AG09319 (cell line): ENCODE measurements at regions not wholly inside any gene's neighbourhood (a gene's known extent, or its start where the extent isn't known, plus 50 kb on each side); places are given as distances from the start of the nearest gene placed in this dataset.

ENCODE experiments used
- DNase-seq: peaks from one replicate; pipeline ENCODE4 v3.0.0-alpha.2; 2010; ENCODE audit warnings: low read depth; ENCODE audit errors: extremely low read depth
- CTCF ChIP-seq: IDR thresholded peaks from 2 replicates; pipeline ENCODE4 v1.5.1; 2011; ENCODE audit warnings: low read depth, mild to moderate bottlenecking, inconsistent platforms, low read length, moderate library complexity

- TF ChIP-seq CTCF = no peak
- DNase-seq = no peak
Measured at GRCh38 chr3:109618766-109619378, 281.5 kb upstream of the DPPA4 start.

GRCh38 chr3:109631897-109632296 lies 294.6 kb upstream of the DPPA4 start:
- DNase-seq = no peak
- no peak for TF ChIP-seq CTCF

GRCh38 chr3:109640146-109640652 lies 302.9 kb upstream of the DPPA4 start:
- no peak for TF ChIP-seq CTCF
- no peak for DNase-seq

GRCh38 chr3:109642025-109642424 lies 304.7 kb upstream of the DPPA4 start:
- DNase-seq = no peak
- TF ChIP-seq CTCF = no peak

- no peak for TF ChIP-seq CTCF
- DNase-seq = no peak
Measured at GRCh38 chr3:109643590-109643989, 306.2 kb upstream of the DPPA4 start.

- no peak for DNase-seq
- no peak for TF ChIP-seq CTCF
Measured at GRCh38 chr3:109644332-109644731, 307.0 kb upstream of the DPPA4 start.

- TF ChIP-seq CTCF = no peak
- DNase-seq = no peak
Measured at GRCh38 chr3:109644746-109645145, 307.4 kb upstream of the DPPA4 start.
